Body of pancreas (tissue), 4 donors: ENCODE measurements at regions not wholly inside any gene's neighbourhood (a gene's known extent, or its start where the extent isn't known, plus 50 kb on each side); places are given as distances from the start of the nearest gene placed in this dataset.

Experiments
- CTCF ChIP-seq, 7 experiments: fragments of 450-650 bp in 4 of 7; fragments of 200-600 bp in 3 of 7; sonication (generic) in 3 of 7; IDR thresholded peaks; one replicate each; pipeline ENCODE4 v1.5.1; 2016 to 2019; ENCODE audit warnings: antibody characterized with exemption in 7 of 7
- POLR2A ChIP-seq, 3 donors: fragments of 450-650 bp; IDR thresholded peaks; one replicate each; pipeline ENCODE4 v1.6.1; 2016; ENCODE audit warnings: antibody characterized with exemption in 3 of 3, mild to moderate bottlenecking in 2 of 3

DNA sequence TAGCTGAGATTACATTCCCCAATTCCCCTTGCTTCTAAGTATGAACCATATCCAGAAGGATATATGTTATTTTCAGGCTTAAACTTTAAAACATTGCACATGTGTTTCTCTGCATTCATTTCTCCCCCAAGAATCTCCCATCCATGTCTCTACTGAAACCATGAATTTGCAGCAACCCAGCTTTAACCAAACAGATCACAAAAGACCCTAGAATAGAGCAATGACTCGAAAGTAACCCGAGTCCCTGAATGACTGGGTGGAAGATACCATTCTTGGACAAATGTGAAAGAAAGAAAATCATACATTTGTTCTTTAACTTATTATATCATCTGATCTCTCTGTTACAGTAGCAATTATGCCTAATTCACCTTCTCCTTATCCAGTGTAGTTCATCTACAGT is 278.7 kb downstream of the IPMK start:
- TF ChIP-seq CTCF (IDR thresholded peaks at IDR 0.05) (no peak), POLR2A (IDR thresholded peaks at IDR 0.05) (no peak)
